ENCODE measurements at regions not wholly inside any gene's neighbourhood (a gene's known extent, or its start where the extent isn't known, plus 50 kb on each side); places are given as distances from the start of the nearest gene placed in this dataset.

DNA sequence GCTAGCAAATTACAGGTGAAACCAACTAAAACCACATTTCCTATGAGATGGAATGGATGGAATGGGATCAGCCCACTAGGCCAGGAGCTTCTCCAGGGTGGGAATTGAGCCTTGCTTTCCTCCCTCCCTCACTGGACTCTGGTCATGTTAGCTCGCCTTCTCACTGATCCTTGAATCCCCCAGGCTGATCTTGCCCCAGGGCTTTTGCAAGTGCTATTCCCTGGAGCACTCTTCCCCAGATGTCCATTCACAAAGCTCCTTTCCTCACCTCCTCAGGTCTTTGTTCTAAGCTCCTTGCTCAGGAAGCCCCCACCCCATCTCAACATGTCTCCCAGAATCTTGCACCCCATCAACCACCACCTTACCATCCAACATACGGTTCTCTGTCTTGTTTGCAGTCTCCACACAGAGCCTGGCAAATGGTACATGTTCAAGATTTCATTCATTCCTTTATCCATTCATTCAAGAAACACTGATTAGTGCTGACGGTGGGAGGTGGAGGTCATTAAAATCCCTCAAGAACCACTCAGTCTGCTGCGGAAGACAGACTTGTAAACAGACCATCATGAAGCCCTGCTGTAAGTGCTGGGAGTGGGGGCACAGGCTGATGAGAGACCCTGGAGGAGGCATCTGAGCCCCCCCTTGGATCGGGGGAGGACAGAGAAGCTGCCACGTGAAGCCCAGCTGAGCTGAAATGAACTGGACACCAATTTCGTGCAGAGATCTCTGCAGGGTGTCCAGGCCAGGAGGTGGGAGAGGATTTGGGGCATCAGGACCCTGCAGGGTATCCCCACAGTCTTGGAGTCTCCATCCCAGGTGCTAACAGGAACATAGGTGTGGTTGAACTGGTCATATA is 141.7 kb downstream of the BARX1 start (continued):
- TF ChIP-seq RFX5 (IDR thresholded peaks at IDR 0.05; ENCODE audit: borderline replicate concordance, low read depth, low read length) = no peak
- no peak for TF ChIP-seq FOSL1 (IDR thresholded peaks at IDR 0.05; ENCODE audit: insufficient read depth, low read depth, low read length)
- TF ChIP-seq CEBPB (IDR thresholded peaks at IDR 0.05; ENCODE audit: low read depth, low read length) = no peak
- no peak for TF ChIP-seq EZH2 (IDR thresholded peaks at IDR 0.05; ENCODE audit: low read depth, low read length, severe bottlenecking)
- TF ChIP-seq CBX5 (IDR thresholded peaks at IDR 0.05; ENCODE audit: low read depth, low read length) = no peak
